Right ventricle myocardium superior (tissue), 1 donor: ENCODE measurements at regions not wholly inside any gene's neighbourhood (a gene's known extent, or its start where the extent isn't known, plus 50 kb on each side); places are given as distances from the start of the nearest gene placed in this dataset.

Experiments used
- ATAC-seq: fragments of 200-7000 bp; cut with Tn5 transposase; one replicate; pipeline ENCODE4 v1.9.1; 2020; ENCODE audit warnings: mild to moderate bottlenecking; ENCODE audit not compliant: poor library complexity
- DNase-seq: peaks from one replicate; pipeline ENCODE4 v3.0.0-alpha.2; 2020
- intact Hi-C: fragments of 100-400 bp; cut with DNase I; formaldehyde crosslinking; loops from one replicate; pipeline ENCODE4 v1.11.2; 2022
- donor health status: DM: no; HTN: yes; CAD: no; lungs with severe emphysema.

DNA sequence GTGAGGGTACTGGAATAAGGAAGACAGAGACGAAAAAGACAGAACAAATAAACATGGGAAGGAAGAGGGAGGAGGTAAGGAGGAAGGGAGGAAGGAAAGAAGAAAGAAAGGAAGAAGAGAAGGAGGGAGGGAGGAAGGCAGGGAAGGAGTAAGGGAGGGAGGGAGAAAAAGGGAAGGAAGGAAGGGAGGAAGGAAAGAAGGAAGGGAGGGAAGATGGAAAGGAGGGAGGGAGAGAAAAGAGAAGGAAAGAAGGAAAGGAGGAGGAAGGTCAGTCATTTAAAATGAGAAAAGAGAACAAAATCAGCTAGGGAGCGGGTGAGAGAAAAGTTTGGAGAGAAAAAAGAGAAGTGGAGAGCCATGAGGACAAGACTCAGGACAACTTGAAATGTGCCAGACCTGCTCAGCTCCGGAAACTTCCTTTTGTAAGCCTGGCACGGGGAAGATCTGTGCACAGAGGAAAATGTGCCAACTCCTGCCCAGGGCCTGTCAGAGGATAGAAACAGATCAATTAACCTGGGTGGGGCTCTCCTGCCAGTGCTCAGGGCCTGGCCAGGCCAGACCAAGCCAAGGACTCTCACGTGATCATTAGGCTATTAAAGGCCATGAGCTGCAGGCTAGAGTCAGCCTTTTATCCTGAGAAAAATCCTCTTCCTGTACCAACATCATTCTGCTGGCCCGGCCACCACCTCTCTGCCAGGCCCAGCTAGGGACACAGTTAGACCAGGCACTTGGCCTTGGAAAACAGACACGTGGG, 50.1 kb upstream of the BCL6 start:
- ATAC-seq (peak; percentile 49), DNase-seq (no peak)
- intact Hi-C loops: no loop called here

DNA sequence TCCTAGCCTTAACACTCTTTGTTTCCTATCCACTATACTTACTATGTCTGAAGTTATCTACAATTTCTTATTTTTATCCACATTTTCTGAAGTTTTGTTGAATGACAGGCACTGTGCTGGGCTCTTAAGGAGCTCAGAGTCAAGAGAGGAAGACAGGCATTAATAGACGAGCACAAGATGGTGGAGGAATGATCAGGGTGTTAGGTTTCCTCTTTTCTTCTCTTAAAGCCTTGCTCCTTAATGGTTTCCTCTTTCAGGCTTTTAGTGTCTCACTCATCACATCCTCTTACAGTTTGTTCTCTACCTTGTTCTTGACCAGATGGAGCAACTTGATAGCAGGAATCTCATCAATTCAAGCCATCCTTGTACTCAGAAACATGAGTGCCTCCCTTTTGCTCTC, 52.9 kb upstream of the BCL6 start:
- intact Hi-C loops: no loop called here
- DNase-seq: no peak
- ATAC-seq: no peak

DNA sequence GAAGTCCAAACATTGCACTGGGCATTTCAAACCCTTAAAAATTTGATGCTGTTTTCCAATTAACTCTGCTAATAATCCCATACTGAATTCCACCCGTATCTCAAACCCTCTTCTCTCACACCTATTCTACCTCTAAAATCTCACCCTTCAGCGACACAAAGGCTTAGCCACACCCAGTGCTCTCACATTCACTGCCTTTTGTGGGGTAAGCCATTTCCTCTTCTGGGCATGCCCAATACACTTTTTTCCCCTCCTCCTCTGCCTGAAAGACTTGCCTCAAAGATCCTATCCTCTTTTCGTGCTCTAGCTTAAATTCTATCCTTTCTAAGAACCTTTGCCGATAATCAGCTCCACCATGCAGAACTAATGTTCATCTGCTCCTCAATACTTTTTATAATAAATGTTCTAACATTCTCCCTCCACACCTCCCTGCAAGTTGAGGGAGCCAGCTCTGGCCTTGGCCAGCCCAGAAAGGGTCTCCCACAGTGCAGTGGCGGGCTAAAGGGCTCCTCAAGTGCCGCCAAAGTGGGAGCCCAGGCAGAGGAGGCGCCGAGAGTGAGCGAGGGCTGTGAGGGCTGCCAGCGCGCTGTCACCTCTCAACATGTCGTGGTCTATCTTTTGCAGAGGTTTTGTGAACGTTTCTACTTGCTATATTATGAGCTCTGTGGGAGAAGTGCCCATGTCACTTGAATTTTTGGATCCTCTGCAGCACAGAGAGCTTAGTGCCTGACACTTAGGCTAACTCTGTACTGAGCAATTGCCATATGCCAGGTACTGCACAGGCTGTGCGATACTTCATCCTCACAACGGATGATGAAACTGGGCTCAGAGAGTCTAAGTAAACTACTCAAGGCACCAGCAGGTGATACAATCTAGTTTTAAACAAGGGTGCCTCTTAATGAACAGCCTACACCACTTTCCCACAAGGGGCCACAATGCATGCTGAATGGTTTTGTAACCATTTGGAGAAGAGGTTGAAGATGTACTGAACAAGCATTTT, 53.6 kb upstream of the BCL6 start:
- intact Hi-C loops: no loop called here
- ATAC-seq (peak; percentile 41), DNase-seq (no peak)

DNA sequence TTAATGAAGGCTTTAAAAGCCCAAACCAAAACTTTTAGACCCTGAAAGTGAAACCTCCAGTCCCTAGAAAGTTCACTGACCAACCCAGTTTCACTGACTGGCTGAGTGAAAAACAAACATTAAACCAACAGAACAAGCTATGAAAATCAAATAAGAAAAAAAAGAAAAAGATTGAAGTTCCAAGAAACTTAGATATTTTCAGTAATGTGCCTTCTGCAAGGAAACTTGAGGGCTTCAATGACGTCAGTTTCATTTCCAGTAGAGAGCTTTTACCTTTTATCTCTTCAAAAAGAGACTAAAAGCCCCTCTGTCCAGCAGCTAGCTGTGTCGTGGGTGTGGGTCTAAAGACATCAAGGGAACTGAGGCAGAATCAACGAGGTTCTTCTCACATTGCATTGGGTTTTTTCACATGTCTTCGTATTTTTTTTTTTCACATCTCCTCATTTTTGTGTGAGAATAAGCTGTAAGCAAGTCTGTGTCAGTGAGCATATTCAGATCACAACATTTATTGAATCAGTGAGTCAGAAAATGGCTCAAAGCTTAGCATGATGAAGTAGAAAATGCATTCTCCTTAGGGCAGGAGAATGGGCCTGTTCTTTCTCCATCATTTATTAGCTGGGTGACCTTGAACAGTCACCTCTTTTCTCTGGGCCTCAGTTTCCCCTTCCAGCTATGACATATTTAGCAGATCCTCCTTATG, 54.8 kb upstream of the BCL6 start:
- no peak for ATAC-seq
- no peak for DNase-seq
- intact Hi-C loops: no loop called here

DNA sequence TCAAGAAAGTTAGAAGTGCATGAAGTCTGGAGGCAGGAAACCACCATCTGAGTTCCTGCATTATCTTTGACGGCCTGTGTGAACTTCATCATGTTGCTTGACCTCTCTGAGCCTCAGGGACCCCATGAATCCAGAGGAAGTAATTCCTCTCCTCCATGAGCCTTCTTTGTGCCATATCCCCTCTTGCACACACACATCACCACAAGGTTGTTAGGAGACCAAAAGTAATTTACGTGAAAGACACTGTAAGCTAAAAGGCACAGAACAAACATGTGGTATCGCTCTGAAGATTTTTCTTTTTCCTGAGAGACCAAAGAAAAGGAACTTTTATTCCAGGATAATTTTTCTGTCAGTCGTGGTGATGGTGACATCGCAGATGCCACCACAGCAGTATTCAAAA, 55.9 kb upstream of the BCL6 start:
- intact Hi-C loops: no loop called here
- DNase-seq: no peak
- no peak for ATAC-seq

DNA sequence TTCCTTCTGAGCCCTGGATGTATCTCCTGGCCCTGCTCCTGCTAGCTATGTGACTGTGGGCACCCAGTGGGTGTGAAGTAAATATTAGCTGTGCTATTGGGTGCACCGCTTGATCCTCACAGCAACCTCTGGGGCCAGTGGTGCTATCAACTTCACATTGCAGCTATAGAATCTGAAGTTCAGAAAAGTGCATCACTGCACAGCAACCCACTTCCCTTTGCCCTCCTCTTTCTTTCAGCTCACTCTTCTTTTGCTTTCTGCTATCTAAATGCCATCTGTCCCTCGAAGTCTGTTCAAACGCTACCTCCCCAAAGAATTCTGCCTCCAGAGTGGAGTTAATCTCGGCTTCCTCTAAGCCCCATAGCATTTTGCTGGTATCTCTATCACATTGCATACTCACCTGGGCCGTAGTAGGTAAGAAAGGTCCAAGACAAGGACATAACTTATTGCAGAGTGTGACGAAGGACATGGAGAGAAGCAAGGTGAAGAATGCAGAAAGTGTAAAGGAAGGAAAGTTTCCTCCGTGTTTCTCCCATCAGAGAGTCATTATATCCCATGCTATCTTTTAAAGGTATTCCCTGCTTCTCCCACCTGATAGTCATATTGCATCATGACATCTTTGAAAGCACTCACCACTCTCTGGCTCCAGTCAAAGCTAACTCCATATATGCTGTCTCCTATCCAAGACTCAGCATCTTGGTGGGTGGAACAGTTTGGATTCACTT, 57.1 kb upstream of the BCL6 start:
- intact Hi-C loops: no loop called here
- ATAC-seq (no peak), DNase-seq (no peak)

DNA sequence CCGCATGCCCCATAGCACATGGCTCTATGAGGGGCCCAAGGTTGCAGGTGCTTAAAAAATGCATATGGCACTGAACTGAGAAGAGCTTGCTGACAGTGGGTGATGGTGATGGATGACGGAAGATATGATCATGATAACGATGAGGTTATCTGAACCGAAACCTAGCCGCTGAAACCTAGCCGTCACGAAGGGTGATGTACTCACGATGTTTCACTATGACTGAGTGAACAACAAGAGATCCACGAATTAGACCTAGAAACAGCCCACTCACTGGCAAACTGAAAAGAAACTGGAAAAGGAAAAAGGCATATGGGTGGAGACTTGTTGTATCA, 57.6 kb upstream of the BCL6 start:
- ATAC-seq: no peak
- intact Hi-C loops: no loop called here

DNA sequence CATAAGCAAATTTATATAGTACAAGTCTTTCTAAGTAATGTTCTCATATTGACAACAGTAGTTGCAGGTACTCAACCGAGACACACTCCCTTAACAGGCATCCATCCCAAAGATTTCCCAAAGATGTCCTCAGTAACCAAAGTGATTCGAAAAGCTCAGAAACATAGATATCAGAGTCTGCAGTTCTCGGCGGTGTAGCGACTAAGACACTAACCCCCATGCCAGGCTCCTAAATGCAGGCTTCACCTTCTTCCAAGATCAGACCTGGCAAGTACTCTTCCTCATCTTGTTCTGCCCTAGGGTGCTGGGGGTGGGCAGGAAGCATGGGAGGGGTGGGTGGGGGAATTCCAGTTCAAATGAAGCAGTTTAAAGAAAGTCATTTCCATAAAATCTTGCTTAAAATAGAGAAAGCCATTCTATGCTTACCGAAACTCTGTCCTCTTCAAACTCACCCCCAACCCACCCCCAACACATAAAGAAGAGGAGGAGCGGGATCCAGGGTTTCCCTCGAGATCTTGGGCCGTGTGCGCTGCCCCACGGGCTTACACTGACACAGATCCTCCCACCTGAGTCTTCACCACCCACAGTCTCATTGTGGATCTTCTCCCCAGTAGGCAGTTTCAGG, 59.0 kb upstream of the BCL6 start:
- DNase-seq (no peak), ATAC-seq (no peak)
- intact Hi-C loops: no loop called here

More for the DNA sequence above, 57.6 kb upstream of the BCL6 start:
- DNase-seq: no peak

DNA sequence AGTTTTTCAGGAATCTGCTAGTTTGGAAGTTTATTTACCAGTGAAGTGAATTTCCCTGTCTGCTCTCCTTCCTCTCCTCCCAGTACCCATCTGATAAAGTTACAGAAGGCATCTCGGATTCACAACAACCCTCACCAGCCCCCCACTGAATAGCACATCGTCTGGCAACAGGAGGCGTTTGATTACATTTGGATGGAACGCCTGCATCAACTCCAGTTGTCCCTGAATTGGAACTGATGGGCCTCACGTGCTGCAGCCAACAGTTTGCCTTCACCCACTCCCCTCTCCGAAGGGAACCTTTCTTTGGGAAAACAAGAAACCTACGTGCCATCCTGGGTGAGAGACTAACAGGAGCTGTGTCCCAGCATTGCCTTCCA, 59.5 kb upstream of the BCL6 start:
- DNase-seq (no peak), ATAC-seq (no peak)
- intact Hi-C loops: no loop called here

DNA sequence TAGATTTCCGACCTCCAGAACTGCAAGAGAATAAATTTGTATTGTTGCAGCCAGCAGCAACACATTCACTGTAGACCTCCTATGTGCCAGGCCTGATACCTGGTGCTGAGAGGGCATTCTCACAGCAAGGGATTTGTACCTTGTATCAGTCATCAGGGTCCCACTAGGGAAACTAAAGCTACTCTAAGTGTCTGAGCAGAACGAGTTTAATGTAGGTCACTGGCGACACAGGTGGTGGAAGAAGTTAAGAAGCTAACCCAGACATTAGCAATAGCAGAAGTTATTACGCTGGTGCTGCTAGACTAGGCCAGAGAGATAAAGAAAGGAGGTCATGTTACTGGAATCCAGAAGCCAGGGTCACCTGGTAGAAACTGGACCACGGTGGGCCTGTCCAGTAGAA, 60.5 kb upstream of the BCL6 start:
- DNase-seq (no peak), ATAC-seq (no peak)
- intact Hi-C loops: no loop called here

DNA sequence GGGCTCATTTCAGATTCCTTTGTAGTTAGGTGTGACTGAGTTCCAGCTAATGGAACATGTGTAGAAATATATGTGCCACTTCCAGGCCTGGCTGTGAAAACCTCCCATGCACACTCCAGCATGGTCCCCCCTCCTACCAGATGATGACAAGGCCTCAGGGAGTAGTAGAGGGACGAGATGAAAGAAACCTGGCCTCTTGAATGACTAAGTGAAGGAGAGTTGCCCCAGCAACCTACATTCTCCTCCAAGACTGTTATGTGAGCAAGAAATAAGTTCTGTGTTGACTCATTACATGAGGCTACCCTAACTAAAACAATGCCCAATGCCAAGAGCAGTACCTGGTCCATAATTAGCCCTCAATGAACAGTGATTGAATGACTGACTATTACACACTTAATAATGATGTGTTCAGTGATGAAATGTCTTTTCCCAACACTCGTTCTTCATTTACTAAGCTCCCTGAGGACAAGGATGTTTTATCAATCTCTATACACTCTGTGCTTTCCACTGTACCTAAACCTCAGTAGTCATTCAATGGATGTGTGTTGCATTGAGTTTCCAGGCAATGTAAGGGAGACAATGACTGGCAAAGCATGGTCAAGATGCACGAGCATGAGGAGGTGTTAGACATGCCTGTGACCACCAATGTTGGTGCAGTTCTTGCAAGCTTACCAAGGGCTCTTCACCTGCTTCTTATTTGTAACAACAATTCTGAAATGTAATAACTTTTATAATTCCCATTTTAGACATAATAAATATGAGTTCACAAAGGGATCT, 62.0 kb upstream of the BCL6 start:
- DNase-seq (no peak), ATAC-seq (no peak)
- intact Hi-C loops: no loop called here

DNA sequence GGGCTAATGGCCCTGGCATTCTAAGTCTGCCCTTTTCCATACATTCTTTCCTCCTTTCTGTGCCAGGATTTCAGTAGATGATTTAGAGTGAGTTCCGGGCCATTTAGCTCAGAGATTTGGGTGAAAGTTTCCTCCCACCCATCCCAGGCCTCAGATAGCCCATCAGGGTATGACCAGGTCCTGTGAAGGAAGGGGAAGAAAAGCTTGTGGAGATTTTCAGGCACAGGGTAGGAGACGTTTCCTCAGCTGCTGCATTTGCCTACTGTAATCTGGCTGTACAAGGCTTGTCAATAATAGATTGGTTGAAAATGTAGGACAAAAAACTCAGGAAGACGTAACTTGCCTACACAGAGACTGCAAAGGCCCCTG, 63.2 kb upstream of the BCL6 start:
- ATAC-seq: no peak
- DNase-seq: no peak
- intact Hi-C loops: no loop called here

DNA sequence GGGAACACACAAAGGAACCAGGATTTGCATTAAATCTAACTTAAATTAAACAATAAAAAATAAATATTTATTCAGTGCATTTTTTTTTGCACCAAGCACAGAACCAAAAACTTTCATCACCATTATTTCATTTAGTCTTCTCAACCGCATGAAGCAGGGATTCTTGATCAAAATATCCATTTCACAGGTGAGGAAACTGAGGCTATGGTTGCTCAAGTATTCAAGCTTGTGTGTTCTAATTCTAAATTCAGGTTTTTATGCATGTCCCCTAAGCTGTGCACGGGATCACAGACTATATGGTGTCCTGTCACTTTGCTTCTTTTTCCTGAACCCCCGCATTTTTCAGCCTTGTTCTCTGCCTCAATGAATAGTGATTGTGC, 64.3 kb upstream of the BCL6 start:
- intact Hi-C loops: no loop called here
- ATAC-seq: no peak
- no peak for DNase-seq

DNA sequence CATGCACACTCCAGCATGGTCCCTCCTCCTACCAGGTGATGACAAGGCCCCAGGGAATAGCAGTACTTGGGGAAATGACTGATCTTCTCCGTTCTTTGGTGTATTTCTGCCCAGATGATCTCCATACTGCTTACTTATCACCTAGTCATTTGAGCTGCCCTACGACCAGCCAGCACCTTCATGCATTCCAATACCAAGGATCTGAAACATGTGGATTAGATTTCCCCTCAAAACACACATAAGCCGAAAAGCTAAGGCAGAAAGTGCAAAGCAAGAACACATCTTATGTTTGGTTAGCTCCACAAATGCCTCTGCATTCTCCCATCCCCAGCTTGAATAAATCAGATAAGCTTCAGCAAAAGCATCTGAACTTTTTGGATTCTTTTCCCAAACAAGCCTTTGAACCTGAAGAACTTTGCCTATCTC, 64.8 kb upstream of the BCL6 start:
- DNase-seq: no peak
- intact Hi-C loops: no loop called here

DNA sequence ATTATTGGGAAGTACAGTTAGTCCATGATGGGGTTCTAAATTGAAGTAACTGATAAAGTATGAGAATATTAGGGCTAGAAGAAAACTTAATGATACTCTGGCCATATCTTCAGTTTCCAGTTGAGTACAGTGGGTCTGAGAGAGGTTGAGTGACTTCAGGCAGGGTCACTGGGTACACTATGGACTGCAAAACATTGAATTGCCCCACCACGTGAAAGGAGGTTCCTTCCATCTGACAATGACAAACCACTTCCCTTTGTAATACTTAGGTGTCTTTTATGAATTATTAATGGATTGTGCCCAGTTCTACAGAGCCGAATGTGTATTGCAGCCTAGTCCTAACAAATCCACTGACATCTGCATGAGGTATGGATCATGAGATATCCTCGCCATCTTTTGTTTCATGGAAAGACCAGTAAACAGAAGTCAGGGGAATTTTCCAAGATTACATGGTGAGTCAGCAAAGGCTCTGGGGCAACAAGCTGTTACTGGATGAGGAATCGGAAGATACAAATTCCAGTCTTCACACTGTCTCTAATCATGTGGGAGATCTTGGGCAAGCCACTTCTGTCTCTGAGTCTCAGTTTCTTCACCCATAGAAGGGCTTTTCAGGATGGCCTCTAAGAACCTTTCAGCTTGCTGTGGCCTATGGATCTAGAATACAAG, 66.5 kb upstream of the BCL6 start:
- ATAC-seq (no peak), DNase-seq (no peak)
- intact Hi-C loops: no loop called here

More for the DNA sequence above, 64.8 kb upstream of the BCL6 start:
- no peak for ATAC-seq

DNA sequence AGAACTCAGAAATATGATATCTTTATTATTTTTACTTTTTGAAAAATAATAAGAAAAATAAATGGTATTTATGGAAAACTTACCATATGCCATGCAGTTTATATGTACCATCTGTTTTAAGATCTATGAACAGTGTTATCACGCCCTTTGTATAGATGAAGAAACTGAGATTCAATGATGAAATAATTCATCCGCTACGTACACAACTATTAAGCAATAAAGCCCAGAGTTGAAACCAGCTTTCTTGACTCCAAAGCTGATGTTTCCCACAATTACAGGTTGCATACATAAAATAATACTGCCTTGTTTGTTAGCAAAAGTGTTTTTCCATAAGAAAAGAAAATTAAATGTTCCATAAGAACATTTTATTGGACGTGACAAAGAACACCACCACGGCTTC, 67.2 kb upstream of the BCL6 start:
- intact Hi-C loops: no loop called here
- ATAC-seq (no peak), DNase-seq (no peak)

DNA sequence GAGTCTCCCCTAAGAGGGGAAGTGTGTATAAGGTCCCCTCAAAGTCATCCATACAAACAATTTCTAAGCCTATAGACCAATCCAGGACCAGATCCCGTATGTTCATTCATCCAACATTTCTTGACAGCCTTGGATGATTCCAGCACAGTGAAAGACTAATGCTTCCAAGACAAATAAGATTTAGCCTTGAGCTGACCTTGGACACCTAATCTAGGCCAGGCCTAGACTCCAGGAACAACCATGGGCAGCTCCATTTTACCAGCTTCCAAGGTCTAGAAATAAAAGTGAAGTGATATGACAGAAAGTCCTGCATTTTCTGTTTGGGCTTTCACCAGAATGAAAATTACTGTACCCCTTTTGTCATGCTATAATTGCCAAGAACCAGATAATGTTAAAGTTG, 67.9 kb upstream of the BCL6 start:
- ATAC-seq (no peak), DNase-seq (no peak)
- intact Hi-C loops: no loop called here
